Activated B cell treated with CpG ODN at 0.5 μM for 24 hours (primary cell): ENCODE measurements at regions not wholly inside any gene's neighbourhood (a gene's known extent, or its start where the extent isn't known, plus 50 kb on each side); places are given as distances from the start of the nearest gene placed in this dataset.
"Not testable (repeated sequence)": the region's sequence is repeated elsewhere in the genome, so short reads cannot be mapped to it uniquely, and the experiment has no call there.

Source experiments
- ATAC-seq: fragments of 200-7000 bp; cut with Tn5 transposase; one replicate; pipeline ENCODE4 v1.10.0; 2021; ENCODE audit warnings: low read depth, mild to moderate bottlenecking, moderate library complexity
- CTCF ChIA-PET: fragments of 350-600 bp; sonication (Branson Sonifier 250); formaldehyde crosslinking; loops from one replicate; lab custom pipeline; 2021; ENCODE audit warnings: antibody characterized with exemption; lab: Charles Lee
- POLR2A ChIA-PET: fragments of 350-600 bp; sonication (Branson Sonifier 250); formaldehyde crosslinking; loops from one replicate; lab custom pipeline; 2021; ENCODE audit warnings: antibody characterized with exemption; lab: Charles Lee
- DNase-seq: peaks from one replicate; pipeline ENCODE4 v3.0.0; 2022
- H3K27ac Mint-ChIP-seq: one replicate; pipeline ENCODE4 v1.8.0; 2020; ENCODE audit warnings: mixed read lengths
- H3K27me3 Mint-ChIP-seq: one replicate; pipeline ENCODE4 v1.8.0; 2021; ENCODE audit warnings: mixed read lengths
- H3K36me3 Mint-ChIP-seq: one replicate; pipeline ENCODE4 v1.8.0; 2021; ENCODE audit warnings: low read depth, mixed read lengths
- H3K4me1 Mint-ChIP-seq: one replicate; pipeline ENCODE4 v1.8.0; 2021; ENCODE audit warnings: mixed read lengths
- H3K4me3 Mint-ChIP-seq: one replicate; pipeline ENCODE4 v1.8.0; 2020; ENCODE audit warnings: mild to moderate bottlenecking, mixed read lengths
- H3K9me3 Mint-ChIP-seq: one replicate; pipeline ENCODE4 v1.8.0; 2020; ENCODE audit warnings: mixed read lengths
- intact Hi-C: fragments of 100-400 bp; cut with micrococcal nuclease; formaldehyde crosslinking; loops from one replicate; pipeline ENCODE4 v1.15.1; 2024
- TF ChIP-seq, protein P1 (sequence below): fragments of 200-600 bp; IDR thresholded peaks from one replicate; pipeline ENCODE4 v1.8.0; 2022; ENCODE audit warnings: antibody characterized with exemption, mild to moderate bottlenecking

DNA sequence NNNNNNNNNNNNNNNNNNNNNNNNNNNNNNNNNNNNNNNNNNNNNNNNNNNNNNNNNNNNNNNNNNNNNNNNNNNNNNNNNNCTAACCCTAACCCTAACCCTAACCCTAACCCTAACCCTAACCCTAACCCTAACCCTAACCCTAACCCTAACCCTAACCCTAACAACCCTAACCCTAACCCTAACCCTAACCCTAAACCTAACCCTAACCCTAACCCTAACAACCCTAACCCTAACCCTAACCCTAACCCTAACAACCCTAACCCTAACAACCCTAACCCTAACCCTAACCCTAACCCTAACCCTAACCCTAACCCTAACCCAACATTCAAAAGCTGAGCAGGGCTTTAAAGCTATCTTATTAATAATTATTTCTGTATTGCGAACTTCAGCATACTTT, 182.5 kb upstream of the FAM20C start:
- CTCF ChIA-PET, H3K27ac Mint-ChIP-seq, ATAC-seq, DNase-seq, H3K4me3 Mint-ChIP-seq, intact Hi-C loops, H3K4me1 Mint-ChIP-seq, POLR2A ChIA-PET, H3K27me3 Mint-ChIP-seq, H3K9me3 Mint-ChIP-seq, H3K36me3 Mint-ChIP-seq: not testable (repeated sequence)

DNA sequence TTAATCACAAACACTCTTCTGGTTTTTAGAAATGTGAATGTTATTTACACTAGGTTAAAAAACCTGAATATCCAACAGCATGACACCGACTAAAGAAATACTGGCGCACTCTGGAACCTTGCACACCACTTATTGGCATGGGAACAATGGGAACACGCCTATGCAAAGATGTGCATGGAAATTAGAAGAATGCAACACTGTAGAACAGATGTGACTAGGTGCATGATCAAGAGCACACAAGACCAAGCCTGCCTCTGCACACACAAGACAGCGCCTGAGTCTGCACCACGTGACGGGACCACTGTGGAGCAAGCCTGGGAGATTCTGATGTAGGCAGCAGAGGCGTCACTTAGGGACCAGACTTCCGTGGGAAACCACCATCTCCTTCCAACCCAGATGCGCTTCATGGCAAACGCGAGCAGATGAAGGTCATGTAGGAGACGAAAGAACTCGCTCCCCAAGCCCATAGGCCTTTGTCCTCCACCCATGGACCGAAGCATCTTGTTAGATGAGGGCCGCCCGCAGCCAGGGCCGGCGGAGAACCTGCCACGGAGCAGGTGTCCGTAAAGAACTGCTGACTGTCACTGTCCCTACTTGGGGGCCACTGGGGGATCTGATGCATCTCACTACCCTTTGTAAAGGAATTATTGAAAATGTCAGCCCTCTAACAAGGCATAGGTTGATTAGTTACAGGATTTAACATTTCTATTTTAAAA, 159.6 kb upstream of the FAM20C start:
- H3K27me3 Mint-ChIP-seq, H3K4me3 Mint-ChIP-seq, CTCF ChIA-PET, intact Hi-C loops, H3K9me3 Mint-ChIP-seq, POLR2A ChIA-PET, H3K4me1 Mint-ChIP-seq, H3K27ac Mint-ChIP-seq, H3K36me3 Mint-ChIP-seq, ATAC-seq, DNase-seq: not testable (repeated sequence)

DNA sequence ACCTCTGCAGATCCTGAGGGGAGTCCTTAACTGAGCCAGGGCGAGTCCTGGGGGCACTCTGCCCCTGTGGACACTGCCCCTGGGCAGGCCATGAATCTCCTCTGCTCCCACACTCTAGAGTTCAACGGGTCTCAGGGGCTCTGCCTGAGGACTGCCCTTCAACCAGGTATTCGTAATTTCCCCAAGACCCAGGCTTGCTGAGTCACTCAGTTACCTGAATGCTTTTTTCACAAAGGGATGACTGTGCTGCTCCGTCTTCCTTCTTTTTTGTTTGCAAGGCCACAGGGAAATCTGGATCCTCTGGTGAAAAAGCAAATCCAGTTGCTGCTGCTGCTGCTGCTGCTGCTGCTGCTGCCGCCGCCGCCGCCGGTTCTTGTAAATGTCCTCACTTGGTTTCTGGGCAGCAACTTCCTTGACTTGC, 157.2 kb upstream of the FAM20C start:
- POLR2A ChIA-PET: not testable (repeated sequence)

DNA sequence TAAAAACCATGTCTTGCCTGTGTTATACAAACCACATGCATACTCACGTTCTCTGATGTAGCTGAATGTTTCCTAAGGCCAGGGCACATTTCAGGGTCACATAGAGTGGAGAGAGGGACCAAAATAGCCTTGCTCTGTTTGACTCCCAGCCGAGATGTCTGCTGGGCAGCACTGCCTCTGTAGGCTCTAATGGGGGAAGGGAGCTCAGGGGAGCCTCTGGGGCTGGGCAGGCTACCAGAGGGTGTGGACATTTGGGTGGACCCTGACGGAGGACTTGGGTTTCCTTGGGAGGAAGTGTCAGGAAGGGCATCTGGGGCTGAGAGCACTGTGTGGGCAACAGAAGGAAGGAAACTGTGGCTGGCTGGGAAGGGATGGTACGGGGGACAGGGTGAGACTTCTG, 155.8 kb upstream of the FAM20C start:
- H3K4me1 Mint-ChIP-seq, H3K36me3 Mint-ChIP-seq, CTCF ChIA-PET, DNase-seq, H3K4me3 Mint-ChIP-seq, POLR2A ChIA-PET, H3K9me3 Mint-ChIP-seq, ATAC-seq, H3K27ac Mint-ChIP-seq, H3K27me3 Mint-ChIP-seq, intact Hi-C loops: not testable (repeated sequence)

More for the DNA sequence above, 157.2 kb upstream of the FAM20C start:
- DNase-seq, H3K36me3 Mint-ChIP-seq, ATAC-seq, H3K4me3 Mint-ChIP-seq, CTCF ChIA-PET, H3K4me1 Mint-ChIP-seq, H3K27me3 Mint-ChIP-seq, H3K27ac Mint-ChIP-seq, H3K9me3 Mint-ChIP-seq, intact Hi-C loops: not testable (repeated sequence)

DNA sequence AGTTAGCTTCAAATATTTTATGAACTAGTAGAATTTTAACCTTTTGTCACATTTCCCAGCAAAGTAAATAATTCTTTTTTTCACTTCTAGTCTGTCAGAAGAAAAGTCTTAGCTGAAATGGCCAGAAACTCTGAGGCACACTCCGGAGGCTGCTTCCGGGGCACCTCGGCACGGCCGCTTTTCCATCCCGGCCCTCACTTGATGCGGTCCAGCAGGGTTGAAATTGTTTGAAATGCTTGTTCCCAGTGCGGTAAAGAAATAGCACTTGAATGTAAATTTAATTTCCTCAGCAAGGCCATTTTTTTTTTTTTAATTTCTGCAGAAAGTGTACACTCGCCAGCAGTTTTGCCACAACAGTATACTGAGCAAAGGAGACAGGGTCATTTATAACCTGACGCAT, 154.7 kb upstream of the FAM20C start:
- H3K27ac Mint-ChIP-seq, CTCF ChIA-PET, H3K9me3 Mint-ChIP-seq, DNase-seq, POLR2A ChIA-PET, intact Hi-C loops, H3K4me3 Mint-ChIP-seq, H3K36me3 Mint-ChIP-seq, H3K4me1 Mint-ChIP-seq, ATAC-seq, H3K27me3 Mint-ChIP-seq: not testable (repeated sequence)

DNA sequence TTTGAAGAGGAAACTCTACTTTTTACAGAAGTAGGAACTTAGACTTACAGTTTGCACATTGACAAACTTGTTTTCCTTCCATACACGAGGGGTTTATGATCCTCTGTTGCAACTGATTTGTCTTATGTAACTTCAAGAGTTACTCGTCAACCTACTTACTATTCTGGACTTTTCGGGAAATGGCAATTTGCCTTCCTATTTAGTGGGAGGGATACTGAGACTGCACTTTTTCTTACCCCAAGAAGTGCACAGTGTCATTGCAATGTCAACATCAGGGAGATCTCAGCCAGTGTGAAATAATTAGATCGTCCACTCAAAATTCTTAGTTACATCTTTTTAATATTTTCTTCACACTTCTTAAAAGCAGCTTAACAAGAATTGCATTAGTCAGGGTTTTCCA, 153.9 kb upstream of the FAM20C start:
- POLR2A ChIA-PET, H3K36me3 Mint-ChIP-seq, H3K4me1 Mint-ChIP-seq, H3K27ac Mint-ChIP-seq, CTCF ChIA-PET, DNase-seq, H3K4me3 Mint-ChIP-seq, ATAC-seq, H3K9me3 Mint-ChIP-seq, intact Hi-C loops: not testable (repeated sequence)
- peaks cover 14% of the 10 kb centered on the region for H3K27me3 Mint-ChIP-seq

DNA sequence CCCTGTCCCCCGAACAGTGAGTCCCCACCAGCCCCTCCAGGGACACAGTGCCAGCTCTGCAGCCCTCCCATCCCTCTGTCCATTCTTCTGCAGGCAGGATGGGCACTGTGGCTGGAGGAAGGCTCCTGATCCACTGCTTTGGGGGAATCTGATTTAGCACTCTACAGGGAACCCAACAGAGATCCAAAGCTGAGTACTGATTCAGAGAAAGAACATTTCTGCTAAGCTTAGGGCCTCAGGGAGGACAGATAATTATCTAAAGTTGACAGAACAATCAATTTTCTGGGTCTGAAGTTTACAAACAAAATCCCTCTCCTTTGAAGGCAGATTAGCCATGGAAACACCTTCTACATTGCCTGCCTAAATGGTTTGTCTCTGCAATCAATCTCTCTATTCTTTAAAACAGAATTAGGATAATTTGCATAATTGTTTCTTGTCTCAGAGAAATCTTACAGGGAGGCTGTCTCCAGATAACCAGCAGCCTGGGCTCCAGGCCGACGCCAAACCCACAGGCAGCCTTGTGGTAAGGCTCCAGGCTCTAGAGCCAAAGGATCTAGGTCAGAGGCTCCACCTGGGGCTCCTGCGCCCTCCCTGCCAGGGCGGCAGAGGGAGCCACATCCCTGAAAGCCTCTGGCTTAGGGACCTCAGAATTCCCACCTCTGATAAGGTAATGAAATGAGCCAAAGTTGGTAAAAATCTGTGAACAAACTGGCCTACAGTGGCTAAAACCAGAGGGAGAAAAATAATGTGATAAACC, 152.2 kb upstream of the FAM20C start:
- intact Hi-C loops, CTCF ChIA-PET, H3K9me3 Mint-ChIP-seq, H3K4me3 Mint-ChIP-seq, H3K36me3 Mint-ChIP-seq, DNase-seq, H3K27ac Mint-ChIP-seq, ATAC-seq, H3K4me1 Mint-ChIP-seq, POLR2A ChIA-PET: not testable (repeated sequence)
- peaks cover 15% of the 10 kb centered on the region for H3K27me3 Mint-ChIP-seq

DNA sequence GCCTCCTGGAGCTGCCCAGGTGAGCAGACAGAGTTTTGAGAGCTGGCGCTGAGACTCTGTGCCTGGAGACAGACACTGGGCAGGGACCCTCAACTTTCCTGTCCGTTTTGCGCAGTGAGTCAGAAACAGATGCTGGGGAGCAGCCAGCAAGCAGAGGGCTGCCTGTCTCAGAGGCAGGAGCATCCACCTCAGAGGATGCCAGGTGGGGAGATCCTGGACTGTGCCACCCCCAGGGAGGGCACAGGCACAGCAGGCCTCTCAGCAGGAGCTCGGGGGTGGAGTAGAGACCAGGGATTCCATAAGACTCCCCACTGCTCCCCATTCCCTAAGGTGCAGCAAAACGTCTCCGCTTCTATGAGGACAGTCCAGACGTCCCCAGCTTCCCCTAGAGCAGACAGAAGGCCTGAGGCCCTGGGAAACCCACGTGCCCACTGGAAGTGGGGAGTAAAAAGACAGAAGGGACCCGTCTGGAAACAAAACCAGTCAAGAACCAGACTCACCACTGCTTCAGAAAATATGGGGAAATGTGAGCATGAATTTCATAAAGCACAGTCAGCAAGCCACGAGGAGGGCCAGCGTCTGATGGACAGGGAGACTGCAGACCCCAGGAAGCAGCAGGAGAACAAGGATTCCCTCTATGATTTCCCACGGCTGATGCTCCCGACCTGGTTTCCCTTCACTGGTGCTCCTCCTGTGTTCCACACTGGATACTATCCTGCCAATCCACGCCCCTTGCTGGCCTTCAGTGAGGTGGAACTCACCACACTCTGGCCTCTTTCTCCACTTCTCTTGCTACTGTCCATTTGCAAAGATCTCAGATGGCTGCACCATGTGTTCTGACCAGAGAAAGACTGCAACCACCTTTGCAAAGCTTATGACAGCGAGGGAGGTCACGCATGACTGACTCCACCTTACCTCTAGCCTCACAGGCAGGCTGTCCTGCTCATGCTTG, 151.3 kb upstream of the FAM20C start:
- Mint-ChIP-seq H3K36me3 (no peaks in the 10 kb centered on the region), H3K27me3 (peaks cover 18% of the 10 kb centered on the region), H3K9me3 (no peaks in the 10 kb centered on the region), H3K4me3 (no peak overlapping the region), H3K27ac (no peak overlapping the region), H3K4me1 (no peaks in the 10 kb centered on the region)
- intact Hi-C loops: no loop called here
- TF ChIP-seq, protein P1, sequence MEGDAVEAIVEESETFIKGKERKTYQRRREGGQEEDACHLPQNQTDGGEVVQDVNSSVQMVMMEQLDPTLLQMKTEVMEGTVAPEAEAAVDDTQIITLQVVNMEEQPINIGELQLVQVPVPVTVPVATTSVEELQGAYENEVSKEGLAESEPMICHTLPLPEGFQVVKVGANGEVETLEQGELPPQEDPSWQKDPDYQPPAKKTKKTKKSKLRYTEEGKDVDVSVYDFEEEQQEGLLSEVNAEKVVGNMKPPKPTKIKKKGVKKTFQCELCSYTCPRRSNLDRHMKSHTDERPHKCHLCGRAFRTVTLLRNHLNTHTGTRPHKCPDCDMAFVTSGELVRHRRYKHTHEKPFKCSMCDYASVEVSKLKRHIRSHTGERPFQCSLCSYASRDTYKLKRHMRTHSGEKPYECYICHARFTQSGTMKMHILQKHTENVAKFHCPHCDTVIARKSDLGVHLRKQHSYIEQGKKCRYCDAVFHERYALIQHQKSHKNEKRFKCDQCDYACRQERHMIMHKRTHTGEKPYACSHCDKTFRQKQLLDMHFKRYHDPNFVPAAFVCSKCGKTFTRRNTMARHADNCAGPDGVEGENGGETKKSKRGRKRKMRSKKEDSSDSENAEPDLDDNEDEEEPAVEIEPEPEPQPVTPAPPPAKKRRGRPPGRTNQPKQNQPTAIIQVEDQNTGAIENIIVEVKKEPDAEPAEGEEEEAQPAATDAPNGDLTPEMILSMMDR: no peak
- no peak for ATAC-seq
- POLR2A ChIA-PET: no interaction called here
- DNase-seq: no peak
- CTCF ChIA-PET: no interaction called here
